SW 1271 (cell line): ENCODE measurements at regions not wholly inside any gene's neighbourhood (a gene's known extent, or its start where the extent isn't known, plus 50 kb on each side); places are given as distances from the start of the nearest gene placed in this dataset.
"Not testable (repeated sequence)": the region's sequence is repeated elsewhere in the genome, so short reads cannot be mapped to it uniquely, and the experiment has no call there.

Experiments
- DNase-seq, 2 experiments: peaks; one replicate each; lab custom pipeline; 2025; lab: John Stamatoyannopoulos, UW

DNA sequence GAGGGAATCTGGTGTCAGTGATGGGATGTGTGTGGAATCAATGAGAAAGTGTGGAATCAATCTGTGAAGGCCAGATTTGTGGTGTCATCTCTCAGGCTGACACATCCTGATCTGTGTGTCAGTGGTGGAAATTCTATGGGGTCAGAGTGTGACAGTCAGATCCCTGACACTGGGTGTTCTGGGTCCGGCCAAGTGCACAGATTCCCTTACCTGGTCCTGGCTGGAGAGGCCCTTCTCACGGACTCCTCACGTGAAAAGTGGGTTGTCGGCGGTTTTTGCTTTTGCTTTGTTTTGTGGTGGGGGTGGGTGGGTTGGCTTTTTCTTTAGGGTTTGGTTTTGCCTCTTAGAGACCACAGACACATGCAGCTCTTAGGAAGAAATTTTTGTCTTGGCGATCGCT, 618.0 kb downstream of the KCNJ18 start:
- not testable (repeated sequence) for DNase-seq

DNA sequence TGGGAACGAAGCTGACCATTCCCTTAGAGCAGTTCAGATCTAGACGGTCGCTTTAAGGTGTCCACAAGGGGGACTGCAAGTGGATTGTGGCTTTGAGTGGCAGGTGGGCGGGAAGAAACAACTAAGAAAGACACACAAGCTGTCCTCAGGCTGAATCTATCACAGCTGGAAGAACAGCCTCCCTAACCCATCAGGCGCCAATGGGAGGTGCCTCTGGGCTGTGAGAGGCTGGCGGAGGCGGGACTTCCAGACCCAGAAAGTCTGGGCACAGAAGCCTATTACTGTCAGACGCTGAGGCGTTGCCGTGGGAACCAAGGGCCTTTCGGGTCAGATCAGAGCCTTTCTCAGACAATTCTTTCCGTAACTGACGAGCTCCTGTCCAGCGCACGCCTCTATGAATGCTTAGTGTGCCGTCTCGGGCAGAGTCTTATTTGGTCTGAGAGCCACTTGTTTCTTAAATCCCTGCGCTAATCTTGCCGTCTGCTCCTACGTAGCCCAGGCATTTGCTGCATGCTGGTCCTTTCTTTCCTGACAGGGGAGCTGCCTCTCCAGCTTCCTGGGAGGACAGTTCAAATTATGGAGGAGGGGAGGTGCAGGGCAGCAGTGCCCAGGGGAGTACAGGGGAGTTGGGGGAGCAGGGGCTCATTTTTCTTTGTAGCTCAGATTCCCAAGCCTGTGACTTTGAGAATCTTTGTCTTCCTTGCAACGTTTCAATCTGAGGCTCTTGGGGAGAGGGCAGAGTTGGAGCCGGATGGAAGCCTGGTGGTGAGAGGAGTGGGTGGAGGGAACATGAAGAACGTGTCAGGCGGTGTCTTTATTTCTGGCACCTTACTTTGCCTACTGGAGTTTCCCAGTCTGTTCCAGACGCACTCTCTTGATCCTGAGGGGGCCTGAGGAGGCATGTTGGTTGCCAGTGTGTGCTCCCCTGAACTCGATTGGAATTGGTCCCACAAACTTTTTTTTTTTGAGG, 618.7 kb downstream of the KCNJ18 start:
- peak; percentile 12 to 61 for DNase-seq

DNA sequence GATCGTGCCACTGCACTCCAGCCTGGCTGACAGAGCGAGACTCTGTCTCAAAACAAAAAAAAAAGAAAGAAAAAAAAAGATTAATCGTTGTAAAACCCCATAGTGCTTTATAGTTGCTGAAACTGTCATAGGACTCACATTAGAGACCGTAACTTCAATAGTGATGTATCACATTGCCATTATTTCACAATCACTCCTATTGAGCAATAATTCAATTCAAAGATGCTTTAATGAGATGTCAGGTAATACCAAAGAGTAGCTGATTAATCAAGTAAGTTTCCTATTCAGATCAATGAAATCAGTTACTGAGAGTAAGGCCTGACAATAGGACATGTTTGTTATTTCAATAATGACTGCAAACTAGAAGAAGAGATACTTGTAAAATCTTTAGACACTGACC, 628.7 kb downstream of the KCNJ18 start:
- DNase-seq = not testable (repeated sequence)

DNA sequence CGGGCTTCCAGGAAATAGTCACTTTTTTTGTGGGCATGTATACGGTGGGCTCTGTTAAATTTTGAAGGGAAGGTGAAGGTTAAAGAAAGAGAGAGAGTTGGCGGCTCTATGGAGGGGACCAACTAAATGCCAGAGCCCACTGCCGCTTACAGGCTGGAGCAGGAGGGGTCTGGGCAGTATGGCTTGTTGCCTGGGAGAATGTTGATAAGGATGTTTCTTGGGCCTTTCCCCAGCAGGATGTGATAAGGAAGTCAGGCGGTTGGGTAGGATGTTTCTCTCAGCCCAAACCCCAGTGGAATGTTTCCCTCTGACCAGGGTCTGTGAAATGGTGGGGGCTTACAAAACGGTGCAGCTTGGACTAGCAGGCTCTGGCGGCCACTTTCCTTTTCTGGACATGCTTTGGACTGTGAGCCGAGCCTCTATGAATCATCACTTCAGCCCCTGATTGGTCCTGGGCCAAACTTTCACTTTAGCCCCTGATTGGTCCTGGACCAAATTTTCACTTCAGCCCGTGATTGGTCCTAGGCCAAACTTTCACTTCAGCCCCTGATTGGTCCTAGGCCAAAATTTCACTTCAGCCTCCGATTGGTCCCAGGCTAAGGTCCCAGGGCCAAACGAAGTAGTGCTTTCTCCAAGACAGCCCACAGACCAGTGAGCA, 630.7 kb downstream of the KCNJ18 start:
- not testable (repeated sequence) for DNase-seq

DNA sequence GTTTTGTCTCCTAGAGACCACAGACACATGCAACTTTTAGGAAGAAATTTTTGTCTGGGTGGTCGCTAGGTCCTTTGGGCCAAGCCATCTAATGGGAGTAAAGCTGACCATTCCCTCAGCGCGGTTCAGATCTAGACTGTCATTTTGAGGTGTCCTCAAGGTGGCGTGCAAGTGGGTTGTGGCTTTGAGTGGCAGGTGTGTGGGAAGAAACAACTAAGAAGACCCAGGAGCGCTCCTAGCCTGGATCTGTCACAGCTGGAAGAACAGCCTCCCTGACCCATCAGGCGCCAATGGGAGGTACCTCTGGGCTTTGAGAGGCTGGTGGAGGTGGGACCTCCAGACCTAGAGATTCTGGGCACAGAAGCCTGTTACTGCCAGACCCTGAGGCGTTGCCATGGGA, 645.1 kb downstream of the KCNJ18 start:
- DNase-seq = no peak

DNA sequence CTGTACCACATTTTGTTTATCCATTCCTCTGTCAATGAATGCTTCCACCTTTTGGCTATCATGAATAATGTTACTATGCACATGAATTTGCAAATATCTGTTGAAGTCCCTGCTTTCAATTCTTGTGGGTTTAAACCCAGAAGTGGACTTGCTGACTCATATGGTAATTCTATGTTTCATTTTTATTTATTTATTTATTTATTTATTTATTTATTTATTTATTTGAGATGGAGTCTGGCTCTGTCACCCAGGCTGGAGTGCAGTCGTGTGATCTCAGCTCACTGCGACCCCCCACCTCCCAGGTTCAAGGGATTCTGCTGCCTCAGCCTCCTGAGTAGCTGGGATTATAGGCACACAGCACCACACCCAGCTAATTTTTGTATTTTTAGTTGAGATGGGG, 664.3 kb downstream of the KCNJ18 start:
- DNase-seq = not testable (repeated sequence)

DNA sequence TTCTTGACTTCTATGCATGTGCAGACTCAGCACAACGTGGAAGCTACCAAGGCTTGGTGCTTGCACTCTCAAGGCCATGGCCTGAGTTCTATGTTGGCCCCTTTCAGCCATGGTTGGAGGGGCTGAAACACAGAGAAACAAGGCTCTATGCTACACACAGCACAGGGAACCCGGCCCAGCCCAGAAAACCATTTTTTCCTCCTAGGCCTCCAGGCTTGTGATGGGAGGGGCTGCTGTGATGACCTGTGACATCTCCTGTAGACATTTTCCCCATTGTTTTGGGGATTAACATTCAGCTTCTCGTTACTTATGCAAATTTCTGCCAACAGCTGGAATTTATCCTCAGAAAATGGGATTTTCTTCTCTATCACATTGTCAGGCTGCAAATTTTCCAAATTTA, 678.7 kb downstream of the KCNJ18 start:
- DNase-seq = not testable (repeated sequence)

DNA sequence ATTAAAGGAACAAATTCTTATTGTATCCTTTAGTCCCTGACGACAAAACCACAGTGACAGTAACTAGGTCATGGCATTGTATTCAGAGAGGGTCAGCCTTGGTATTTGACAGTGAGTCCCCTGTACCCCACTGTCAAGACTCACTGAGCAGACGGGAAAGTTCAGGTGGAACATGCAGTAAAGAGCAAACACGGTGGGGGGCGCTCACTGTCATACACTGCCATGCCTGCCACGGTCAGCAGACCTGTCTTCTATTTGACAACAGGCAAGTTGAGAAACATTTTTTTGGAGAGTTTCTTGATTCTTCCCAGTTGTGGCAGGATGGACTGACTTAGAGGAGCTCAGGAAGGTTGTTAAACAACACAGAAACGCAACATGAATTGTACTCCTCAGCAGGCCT, 681.6 kb downstream of the KCNJ18 start:
- no peak for DNase-seq

DNA sequence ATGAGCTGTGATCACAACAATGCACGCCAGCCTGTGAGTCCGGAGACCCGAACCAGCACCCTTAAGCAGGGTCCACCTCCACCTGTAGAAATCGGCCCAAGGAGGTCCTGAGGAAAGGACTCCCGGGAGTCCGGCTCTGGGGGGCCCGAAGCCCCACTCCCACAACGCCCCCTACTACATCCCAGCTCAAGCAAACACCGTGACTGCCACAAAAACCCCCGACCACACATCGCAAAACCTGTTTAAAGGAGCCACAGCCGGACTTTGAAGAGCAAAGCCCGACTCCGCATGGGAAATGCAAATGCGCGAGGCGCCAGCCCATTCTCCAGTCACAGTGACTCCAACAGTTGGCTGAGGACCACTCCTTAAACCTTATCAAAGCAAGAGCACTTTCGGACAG, 682.4 kb downstream of the KCNJ18 start:
- DNase-seq = no peak

DNA sequence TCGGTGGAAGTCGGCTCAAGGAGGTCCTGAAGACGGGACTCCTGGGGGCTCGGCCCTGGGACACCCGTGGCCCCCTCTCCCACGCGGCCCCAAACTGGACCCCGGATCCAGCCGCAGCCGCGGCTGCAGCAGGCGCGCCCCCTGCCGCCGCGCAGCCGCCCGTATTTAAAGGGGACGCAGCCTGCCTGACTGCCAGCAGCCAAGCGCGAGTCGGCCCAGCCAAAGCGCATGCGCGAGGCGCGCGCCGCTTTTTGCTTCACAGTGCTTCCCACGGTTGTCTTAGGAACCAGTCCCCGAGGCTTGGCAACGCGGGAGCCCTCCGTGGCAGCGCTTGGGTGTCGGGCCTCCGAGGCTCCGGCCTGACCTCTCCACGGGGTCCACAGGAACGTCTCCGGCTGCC, 684.4 kb downstream of the KCNJ18 start:
- DNase-seq = not testable (repeated sequence)

DNA sequence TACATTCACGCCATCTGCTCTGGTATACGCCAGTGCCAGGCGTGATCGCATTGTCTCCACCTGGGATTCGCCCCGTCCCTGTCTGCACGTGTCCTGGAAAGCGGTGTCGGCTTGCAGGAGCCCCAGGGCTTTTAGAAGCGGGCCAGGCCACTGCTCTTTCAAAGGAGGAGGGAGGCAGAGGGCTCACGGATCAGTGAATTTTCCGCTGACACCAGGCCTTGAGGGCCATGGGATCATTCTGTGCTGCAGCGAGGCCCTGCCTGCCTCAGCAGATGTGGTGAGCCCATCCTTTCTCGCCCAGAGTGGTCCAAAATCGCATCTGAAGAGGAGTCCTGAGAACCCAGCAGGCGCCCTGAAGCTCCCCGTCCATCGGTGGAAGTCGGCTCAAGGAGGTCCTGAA, 686.4 kb downstream of the KCNJ18 start:
- DNase-seq = not testable (repeated sequence)

DNA sequence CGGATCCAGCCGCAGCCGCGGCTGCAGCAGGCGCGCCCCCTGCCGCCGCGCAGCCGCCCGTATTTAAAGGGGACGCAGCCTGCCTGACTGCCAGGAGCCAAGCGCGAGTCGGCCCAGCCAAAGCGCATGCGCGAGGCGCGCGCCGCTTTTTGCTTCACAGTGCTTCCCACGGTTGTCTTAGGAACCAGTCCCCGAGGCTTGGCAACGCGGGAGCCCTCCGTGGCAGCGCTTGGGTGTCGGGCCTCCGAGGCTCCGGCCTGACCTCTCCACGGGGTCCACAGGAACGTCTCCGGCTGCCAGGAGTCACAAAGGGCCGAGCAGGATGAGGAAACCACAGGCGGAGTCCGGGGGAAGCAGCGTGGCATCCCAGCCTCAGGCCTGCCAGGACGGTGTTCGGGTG, 689.3 kb downstream of the KCNJ18 start:
- not testable (repeated sequence) for DNase-seq

DNA sequence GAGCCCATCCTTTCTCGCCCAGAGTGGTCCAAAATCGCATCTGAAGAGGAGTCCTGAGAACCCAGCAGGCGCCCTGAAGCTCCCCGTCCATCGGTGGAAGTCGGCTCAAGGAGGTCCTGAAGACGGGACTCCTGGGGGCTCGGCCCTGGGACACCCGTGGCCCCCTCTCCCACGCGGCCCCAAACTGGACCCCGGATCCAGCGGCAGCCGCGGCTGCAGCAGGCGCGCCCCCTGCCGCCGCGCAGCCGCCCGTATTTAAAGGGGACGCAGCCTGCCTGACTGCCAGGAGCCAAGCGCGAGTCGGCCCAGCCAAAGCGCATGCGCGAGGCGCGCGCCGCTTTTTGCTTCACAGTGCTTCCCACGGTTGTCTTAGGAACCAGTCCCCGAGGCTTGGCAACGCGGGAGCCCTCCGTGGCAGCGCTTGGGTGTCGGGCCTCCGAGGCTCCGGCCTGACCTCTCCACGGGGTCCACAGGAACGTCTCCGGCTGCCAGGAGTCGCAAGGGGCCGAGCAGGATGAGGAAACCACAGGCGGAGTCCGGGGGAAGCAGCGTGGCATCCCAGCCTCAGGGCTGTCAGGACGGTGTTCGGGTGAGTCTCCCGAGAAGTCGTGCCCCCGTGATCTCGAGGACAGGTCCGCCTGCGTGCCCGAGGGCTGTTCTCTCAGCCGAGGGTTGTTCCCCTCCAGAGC, 691.6 kb downstream of the KCNJ18 start:
- DNase-seq = not testable (repeated sequence)

DNA sequence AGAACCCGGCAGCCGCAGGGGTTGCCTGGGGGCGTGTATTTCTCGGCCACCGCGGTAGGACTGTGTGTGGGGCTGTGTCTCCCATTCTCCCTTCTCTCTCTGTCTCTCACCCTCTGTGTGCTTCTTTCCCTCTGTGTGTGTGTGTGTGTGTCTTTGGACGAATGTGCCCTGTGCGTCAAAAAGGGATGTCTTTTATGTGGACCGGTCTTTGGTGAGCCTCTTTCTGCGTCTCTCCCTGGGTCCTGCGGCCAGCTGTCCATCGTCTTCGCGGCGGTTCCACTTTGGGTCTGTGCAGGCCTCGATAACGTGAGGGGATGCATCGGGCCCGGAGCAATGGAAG, 692.1 kb downstream of the KCNJ18 start:
- DNase-seq = not testable (repeated sequence)

DNA sequence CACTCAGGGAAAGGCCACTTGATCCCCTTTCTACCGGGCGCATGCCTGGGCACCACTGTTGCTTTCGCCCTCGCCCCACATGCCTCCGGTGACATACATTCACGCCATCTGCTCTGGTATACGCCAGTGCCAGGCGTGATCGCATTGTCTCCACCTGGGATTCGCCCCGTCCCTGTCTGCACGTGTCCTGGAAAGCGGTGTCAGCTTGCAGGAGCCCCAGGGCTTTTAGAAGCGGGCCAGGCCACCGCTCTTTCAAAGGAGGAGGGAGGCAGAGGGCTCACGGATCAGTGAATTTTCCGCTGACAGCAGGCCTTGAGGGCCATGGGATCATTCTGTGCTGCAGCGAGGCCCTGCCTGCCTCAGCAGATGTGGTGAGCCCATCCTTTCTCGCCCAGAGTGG, 706.1 kb downstream of the KCNJ18 start:
- not testable (repeated sequence) for DNase-seq

DNA sequence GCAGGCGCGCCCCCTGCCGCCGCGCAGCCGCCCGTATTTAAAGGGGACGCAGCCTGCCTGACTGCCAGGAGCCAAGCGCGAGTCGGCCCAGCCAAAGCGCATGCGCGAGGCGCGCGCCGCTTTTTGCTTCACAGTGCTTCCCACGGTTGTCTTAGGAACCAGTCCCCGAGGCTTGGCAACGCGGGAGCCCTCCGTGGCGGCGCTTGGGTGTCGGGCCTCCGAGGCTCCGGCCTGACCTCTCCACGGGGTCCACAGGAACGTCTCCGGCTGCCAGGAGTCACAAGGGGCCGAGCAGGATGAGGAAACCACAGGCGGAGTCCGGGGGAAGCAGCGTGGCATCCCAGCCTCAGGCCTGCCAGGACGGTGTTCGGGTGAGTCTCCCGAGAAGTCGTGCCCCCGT, 706.7 kb downstream of the KCNJ18 start:
- not testable (repeated sequence) for DNase-seq

DNA sequence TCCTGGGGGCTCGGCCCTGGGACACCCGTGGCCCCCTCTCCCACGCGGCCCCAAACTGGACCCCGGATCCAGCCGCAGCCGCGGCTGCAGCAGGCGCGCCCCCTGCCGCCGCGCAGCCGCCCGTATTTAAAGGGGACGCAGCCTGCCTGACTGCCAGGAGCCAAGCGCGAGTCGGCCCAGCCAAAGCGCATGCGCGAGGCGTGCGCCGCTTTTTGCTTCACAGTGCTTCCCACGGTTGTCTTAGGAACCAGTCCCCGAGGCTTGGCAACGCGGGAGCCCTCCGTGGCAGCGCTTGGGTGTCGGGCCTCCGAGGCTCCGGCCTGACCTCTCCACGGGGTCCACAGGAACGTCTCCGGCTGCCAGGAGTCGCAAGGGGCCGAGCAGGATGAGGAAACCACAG, 712.8 kb downstream of the KCNJ18 start:
- not testable (repeated sequence) for DNase-seq

DNA sequence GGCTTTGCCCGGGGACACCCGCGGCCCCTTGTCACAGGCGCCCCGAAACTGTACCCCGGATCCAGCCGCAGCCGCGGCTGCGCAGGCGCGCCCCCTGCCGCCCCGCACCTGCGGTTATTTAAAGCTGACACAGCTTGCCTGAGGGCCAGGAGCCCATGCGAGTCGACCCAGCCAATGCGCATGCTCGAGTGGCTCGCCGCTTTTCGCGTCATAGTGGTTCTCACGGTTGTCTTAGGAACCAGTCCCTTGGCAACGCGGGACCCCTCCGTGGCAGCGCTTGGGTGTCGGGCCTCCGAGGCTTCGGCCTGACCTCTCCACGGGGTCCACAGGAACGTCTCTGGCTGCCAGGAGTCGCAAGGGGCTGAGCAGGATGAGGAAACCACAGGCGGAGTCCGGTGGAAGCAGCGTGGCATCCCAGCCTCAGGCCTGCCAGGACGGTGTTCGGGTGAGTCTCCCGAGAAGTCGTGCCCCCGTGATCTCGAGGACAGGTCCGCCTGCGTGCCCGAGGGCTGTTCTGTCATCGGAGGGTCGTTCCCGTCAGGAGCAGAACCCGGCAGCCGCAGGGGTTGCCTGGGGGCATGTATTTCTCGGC, 716.9 kb downstream of the KCNJ18 start:
- no peak for DNase-seq

DNA sequence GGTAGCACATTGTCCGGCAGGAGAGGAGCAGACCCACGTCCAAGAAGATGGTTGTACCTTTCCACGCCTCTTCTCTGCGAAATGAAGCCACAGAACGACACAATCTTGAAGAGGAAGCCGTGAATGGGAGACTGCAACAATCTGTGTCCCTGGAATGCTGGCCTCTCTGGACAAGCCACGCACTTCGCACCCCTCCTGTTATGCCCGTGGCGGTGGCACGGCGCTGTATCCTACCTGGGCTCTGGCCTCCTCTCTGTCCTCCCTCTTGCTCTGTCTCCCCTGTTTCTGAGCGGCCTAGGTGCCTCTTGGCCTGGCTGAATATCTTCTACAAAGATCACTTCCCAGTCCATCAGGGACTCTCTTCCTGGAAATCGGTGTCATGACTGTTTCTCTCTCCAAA, 717.8 kb downstream of the KCNJ18 start:
- no peak for DNase-seq

DNA sequence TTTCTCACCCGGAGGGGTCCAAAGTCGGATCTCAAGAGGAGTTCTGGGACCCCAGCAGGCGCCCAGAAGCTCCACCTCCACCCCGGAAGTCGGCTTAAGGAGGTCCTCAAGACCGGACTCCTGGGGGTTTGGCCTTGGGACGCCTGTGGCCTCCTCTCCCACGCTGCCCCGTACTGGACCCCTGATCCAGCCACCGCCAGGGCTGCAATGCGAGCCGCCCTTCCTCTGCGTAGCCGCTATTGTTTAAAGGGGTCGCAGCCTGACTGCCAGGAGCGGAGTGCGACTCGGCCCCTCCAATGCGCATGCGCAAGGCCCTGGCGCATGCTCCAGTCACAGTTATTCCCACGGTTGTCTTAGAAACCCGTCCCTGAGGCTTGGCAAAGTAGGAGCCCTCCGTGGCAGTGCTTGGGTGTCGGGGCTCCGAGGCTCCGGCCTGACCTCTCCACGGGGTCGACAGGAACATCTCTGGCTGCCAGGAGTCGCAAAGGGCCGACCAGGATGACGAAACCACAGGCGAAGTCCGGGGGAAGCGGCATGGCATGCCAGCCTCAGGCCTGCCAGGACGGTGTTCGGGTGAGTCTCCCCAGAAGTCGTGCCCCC, 719.0 kb downstream of the KCNJ18 start:
- DNase-seq = no peak

DNA sequence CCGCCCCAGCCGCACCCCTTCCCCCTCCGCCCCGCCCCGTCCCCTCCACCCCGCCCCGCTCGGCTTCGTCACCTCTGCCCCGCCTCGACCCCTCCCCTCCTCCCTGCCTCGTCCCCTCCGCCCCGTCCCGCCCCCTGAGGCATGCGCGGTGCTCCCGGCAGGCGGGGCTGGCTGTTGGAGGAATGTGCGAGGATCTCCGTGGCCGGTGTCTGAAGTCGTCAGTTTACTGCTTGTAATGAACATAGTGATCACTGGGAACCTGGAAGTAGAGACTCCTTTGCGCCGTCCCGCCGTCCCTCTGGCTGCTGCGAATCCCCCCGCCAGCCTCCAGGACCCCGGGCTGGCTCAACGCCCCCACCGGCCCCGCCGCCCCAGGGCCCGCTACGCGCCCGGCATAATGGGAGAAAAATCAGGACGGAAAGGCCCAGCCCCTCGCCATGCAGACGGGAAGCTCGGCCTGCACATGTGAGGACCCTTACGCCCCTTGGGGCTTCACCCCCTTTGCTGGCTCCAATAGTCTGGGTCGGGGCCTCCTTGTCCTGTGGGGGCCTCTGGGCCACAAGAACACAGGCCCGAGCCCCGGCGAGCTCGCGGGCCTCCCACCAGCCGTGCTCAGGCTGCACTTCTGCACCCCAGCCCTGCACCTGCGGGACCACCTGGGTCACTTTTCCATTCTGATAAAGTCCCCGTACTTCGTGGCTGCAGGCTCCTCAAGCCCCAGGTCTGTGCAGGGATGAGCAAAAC, 743.1 kb downstream of the KCNJ18 start:
- DNase-seq = no peak
